PC-9 (cell line): ENCODE measurements at regions not wholly inside any gene's neighbourhood (a gene's known extent, or its start where the extent isn't known, plus 50 kb on each side); places are given as distances from the start of the nearest gene placed in this dataset.

Experiments
- CTCF ChIP-seq: fragments of 200-600 bp; sonication (generic); conservative IDR thresholded peaks from 2 replicates; pipeline ENCODE4 v1.6.1; 2017; ENCODE audit warnings: mixed run types, antibody characterized with exemption, mild to moderate bottlenecking, moderate library complexity
- EZH2 ChIP-seq: fragments of 200-600 bp; sonication (generic); IDR thresholded peaks from 2 replicates; pipeline ENCODE4 v1.8.0; 2017; ENCODE audit warnings: antibody characterized with exemption, low read depth

- TF ChIP-seq CTCF = no peak
- no peak for TF ChIP-seq EZH2
Measured at GRCh38 chr5:142248853-142249462, 75.9 kb downstream of the SPRY4 start.
